ENCODE measurements at regions not wholly inside any gene's neighbourhood (a gene's known extent, or its start where the extent isn't known, plus 50 kb on each side); places are given as distances from the start of the nearest gene placed in this dataset.

GRCh38 chr1:30512914-30513265 lies 210.5 kb downstream of the MATN1 start:
- Mint-ChIP-seq H3K4me1 (no peaks in the 10 kb centered on the region), H3K27ac (no peak overlapping the region), H3K9me3 (no peaks in the 10 kb centered on the region), H3K36me3 (no peaks in the 10 kb centered on the region), H3K4me3 (no peak overlapping the region), H3K27me3 (peaks cover 9% of the 10 kb centered on the region)

DNA sequence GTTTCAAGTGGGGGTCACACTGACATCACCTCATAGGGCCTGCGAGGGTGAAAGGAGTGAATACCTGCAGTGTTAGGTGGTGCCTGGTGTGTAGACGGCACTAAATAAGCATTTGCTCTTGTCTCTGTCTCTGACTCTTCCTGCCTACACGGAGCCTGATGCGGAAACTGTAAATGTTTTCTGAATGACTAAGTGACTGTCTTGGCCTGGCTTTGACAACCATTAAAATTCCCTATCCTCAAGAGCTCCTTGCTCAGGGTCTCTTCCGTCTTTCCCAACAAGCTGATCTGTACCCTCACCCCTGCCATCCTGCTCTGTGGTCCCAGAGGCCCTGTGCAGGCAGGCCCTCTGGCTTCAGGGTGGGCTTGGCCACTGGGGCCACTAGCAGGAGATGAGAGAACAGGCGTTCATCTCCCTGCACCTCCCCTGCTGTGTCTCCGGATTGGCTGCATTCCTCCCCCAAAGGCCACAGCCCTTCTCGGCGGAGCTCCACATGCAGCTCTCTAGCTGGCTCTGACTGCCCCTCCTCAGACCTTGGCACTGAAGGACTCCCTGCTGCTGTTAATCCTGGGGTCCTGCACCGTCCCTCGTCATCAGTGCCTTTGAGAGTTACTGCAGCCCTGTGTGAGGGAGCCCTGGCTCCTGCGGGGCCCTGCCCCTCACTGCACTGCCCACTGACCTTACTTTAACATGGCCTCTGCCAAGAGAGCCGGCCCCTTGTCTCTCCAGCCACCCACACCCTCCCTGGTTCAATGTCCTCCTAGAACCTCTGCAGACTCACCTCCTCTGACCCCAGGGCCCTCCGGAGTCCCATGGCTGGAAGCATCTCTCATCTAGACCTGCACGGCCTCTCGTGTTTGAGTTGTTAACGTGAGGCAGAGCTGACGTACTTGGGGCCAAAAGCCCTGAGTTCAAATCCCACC lies 211.1 kb downstream of the MATN1 start:
- H3K27me3 Mint-ChIP-seq: peaks cover 7% of the 10 kb centered on the region
- no peaks in the 10 kb centered on the region for H3K36me3 Mint-ChIP-seq
- no peak overlapping the region for H3K4me3 Mint-ChIP-seq
- H3K9me3 Mint-ChIP-seq: no peaks in the 10 kb centered on the region
- no peak overlapping the region for H3K27ac Mint-ChIP-seq
- no peaks in the 10 kb centered on the region for H3K4me1 Mint-ChIP-seq

DNA sequence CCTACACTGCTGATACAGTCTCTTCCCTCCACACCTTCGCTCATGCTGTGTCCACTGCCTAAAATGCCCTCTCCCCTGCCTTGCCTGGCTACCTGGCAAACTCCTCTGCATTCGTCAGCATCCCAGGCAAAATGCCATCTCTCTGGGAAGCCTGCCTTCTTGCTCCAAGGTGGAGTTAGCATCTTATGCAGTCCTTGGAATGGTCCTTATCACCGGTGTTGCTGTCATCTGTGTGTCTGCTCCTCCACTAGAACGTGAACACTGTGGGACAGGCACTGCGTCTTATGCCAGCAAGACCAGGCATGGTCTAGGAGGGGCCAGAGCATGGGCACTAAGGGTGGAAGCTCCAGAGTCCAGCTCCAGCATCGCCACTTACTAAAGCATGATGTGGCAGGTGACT lies 211.8 kb downstream of the MATN1 start:
- Mint-ChIP-seq H3K4me1 (no peaks in the 10 kb centered on the region), H3K27ac (no peak overlapping the region), H3K27me3 (peaks cover 7% of the 10 kb centered on the region), H3K4me3 (no peak overlapping the region), H3K36me3 (no peaks in the 10 kb centered on the region), H3K9me3 (no peaks in the 10 kb centered on the region)

DNA sequence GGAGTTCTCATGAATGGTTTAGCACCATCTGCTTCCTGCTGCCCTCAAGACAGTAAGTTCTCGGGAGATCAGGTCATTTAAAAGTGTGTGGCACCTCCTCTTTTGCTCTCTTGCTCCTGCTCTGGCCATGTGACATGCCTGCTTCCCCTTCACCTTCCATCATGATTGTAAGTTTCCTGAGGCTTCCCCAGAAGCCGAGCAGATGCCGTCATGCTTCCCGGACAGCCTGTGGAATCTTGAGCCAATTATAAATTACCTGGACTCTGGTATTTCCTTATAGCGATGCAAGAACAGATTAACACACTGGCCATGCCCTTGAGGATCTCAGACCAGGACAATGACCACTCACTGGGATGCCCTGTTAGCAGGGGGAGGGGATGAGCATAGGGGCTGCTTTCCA lies 212.3 kb downstream of the MATN1 start:
- H3K27ac Mint-ChIP-seq: no peak overlapping the region

DNA sequence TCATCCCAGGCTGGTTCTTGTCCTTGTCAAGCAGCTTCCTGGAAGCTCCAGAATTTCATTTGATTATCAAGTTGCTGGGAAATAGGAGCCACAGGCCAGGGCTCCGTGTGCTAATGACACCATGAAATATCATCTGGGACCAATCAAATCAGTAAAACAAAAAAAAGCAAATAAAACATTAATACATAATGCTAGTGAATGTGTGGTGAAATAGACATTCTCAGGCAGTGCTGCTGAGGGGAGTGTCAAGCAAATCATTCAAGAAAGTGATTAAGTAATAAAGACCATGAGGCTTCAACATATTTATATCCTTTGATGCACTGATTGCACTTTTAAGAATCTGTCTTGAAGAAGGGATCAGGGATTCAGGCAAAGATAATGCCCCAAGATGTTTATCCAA lies 213.7 kb downstream of the MATN1 start:
- H3K27ac Mint-ChIP-seq: no peak overlapping the region
- peaks cover 9% of the 10 kb centered on the region for H3K27me3 Mint-ChIP-seq
- no peaks in the 10 kb centered on the region for H3K4me1 Mint-ChIP-seq
- H3K9me3 Mint-ChIP-seq: no peaks in the 10 kb centered on the region
- H3K4me3 Mint-ChIP-seq: no peak overlapping the region
- no peaks in the 10 kb centered on the region for H3K36me3 Mint-ChIP-seq

More for the DNA sequence above, 212.3 kb downstream of the MATN1 start:
- no peaks in the 10 kb centered on the region for H3K4me1 Mint-ChIP-seq
- H3K27me3 Mint-ChIP-seq: peaks cover 9% of the 10 kb centered on the region
- H3K9me3 Mint-ChIP-seq: no peaks in the 10 kb centered on the region
- no peak overlapping the region for H3K4me3 Mint-ChIP-seq
- H3K36me3 Mint-ChIP-seq: no peaks in the 10 kb centered on the region

- no peaks in the 10 kb centered on the region for H3K36me3 Mint-ChIP-seq
- no peaks in the 10 kb centered on the region for H3K9me3 Mint-ChIP-seq
- no peak overlapping the region for H3K27ac Mint-ChIP-seq
These were observed 214.8 kb downstream of the MATN1 start for GRCh38 chr1:30508611-30509010.

GRCh38 chr1:30508175-30508448 lies 215.3 kb downstream of the MATN1 start:
- H3K27me3 Mint-ChIP-seq: peaks cover 9% of the 10 kb centered on the region
- H3K27ac Mint-ChIP-seq: no peak overlapping the region
- H3K9me3 Mint-ChIP-seq: no peaks in the 10 kb centered on the region
- peaks cover under 1% of the 10 kb centered on the region for H3K36me3 Mint-ChIP-seq
- H3K4me1 Mint-ChIP-seq: no peaks in the 10 kb centered on the region
- no peak overlapping the region for H3K4me3 Mint-ChIP-seq

More at GRCh38 chr1:30508611-30509010, 214.8 kb downstream of the MATN1 start:
- H3K4me3 Mint-ChIP-seq: no peak overlapping the region
- H3K27me3 Mint-ChIP-seq: peaks cover 9% of the 10 kb centered on the region
- H3K4me1 Mint-ChIP-seq: no peaks in the 10 kb centered on the region

GRCh38 chr1:30507401-30508174 lies 215.8 kb downstream of the MATN1 start:
- no peaks in the 10 kb centered on the region for H3K4me1 Mint-ChIP-seq
- no peak overlapping the region for H3K4me3 Mint-ChIP-seq
- H3K27me3 Mint-ChIP-seq: peaks cover 10% of the 10 kb centered on the region
- H3K36me3 Mint-ChIP-seq: peaks cover 2% of the 10 kb centered on the region
- H3K27ac Mint-ChIP-seq: no peak overlapping the region
- no peaks in the 10 kb centered on the region for H3K9me3 Mint-ChIP-seq

GRCh38 chr1:30507016-30507312 lies 216.4 kb downstream of the MATN1 start:
- H3K9me3 Mint-ChIP-seq: no peaks in the 10 kb centered on the region
- H3K4me3 Mint-ChIP-seq: no peak overlapping the region
- H3K4me1 Mint-ChIP-seq: no peaks in the 10 kb centered on the region
- H3K27ac Mint-ChIP-seq: no peak overlapping the region
- peaks cover 2% of the 10 kb centered on the region for H3K36me3 Mint-ChIP-seq
- H3K27me3 Mint-ChIP-seq: peaks cover 10% of the 10 kb centered on the region

DNA sequence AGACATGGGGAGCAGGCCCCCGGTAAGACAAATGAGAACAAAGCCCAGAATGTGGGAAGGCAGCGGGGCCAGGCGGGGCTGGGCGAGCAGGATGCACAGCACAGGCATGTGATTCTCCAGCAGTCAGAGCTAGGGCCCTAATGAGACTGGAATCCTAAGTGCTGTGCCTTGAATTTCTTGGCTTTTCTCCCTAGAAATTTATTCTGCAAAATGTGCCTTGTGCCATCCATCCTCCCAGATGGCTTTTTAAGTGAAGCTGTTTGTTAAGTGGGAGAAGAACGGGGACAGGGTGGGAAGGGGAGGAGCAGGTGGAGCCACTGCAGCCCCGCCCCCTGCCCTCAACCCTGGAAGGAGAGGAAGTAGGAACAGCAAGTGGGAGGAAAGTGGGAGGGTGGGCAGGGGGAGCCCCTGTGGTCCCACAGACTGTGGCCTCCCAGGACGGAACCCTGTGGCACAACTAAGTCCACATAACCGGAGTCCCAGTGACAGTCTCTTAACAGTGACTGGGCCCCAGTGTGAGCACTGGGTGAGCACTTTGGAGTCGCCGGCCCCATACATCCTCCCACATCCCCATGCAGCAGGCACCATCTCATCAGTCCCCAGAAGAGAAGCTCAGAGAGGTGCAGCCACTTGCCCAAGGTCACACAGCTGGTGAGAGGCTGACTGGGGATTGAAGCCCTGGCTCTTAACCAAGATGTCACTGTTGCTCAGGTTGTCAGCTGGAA lies 216.9 kb downstream of the MATN1 start:
- Mint-ChIP-seq H3K4me1 (no peaks in the 10 kb centered on the region), H3K36me3 (peaks cover 2% of the 10 kb centered on the region), H3K27me3 (peaks cover 10% of the 10 kb centered on the region)

DNA sequence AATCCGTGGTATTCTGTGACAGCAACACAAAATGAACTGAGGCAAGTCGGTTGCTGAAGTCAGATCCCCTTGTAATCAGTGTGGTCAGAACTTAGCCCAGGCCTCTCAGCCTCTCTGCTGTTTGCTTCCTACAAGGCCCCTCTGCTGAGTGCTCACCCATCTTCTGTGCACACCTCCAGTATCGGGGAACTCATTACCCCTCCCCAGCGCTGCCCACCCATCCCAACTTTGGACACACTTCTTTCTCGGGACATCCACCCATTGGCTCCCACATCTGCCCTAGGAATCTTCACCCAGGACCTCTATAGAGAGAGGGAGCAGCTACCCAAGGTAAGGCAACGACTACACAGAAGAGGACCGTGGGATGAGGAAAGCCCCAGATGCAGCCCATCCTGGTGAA lies 217.5 kb downstream of the MATN1 start:
- Mint-ChIP-seq H3K4me1 (no peaks in the 10 kb centered on the region), H3K4me3 (no peak overlapping the region), H3K27ac (no peak overlapping the region), H3K36me3 (peaks cover 2% of the 10 kb centered on the region), H3K9me3 (no peaks in the 10 kb centered on the region), H3K27me3 (peaks cover 10% of the 10 kb centered on the region)

More for the DNA sequence above, 216.9 kb downstream of the MATN1 start:
- H3K4me3 Mint-ChIP-seq: no peak overlapping the region
- H3K27ac Mint-ChIP-seq: no peak overlapping the region
- H3K9me3 Mint-ChIP-seq: no peaks in the 10 kb centered on the region

DNA sequence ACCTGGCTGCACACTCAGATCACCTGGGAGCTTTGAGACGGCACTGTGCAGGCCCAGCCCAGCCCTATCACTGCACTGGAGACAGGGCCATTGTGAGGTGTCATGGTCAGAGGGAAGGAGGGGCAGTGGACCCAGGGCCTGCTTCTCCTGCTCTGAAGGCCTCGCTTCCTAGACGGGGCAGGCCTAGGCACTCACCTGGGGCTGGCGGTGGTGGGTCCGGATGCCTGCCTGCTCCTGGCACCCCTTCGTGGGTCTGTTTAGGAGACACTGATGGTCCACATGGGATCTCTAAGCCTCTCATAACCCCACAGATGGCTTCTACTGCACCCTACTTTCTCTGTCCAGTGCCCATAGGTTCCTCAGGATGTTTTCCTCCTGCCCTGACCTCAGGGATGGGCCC lies 230.9 kb downstream of the MATN1 start:
- no peaks in the 10 kb centered on the region for H3K36me3 Mint-ChIP-seq
- H3K27me3 Mint-ChIP-seq: no peaks in the 10 kb centered on the region
- no peaks in the 10 kb centered on the region for H3K9me3 Mint-ChIP-seq
- H3K27ac Mint-ChIP-seq: no peak overlapping the region
- H3K4me3 Mint-ChIP-seq: no peak overlapping the region
- no peaks in the 10 kb centered on the region for H3K4me1 Mint-ChIP-seq

DNA sequence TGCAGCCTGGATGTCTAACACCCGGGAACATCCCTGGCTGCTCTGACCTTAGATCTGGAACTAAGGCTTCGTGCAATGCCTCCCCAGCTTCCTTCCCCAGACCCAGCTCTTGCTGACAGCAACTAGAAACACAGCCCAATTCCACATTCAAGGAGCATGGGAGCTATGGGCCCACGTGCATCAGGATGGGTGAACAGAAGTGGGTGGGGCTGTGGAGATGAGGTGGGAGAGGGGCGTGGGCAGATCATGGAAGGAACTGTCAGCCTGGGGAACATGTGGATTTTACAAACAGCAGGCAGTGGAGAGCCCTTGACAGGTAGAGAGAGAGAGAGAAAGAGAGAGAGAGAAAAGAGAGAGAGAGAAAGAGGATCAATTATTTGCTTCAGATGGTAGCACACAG lies 231.6 kb downstream of the MATN1 start:
- Mint-ChIP-seq H3K27me3 (no peaks in the 10 kb centered on the region), H3K4me1 (no peaks in the 10 kb centered on the region), H3K36me3 (no peaks in the 10 kb centered on the region), H3K27ac (no peak overlapping the region), H3K9me3 (no peaks in the 10 kb centered on the region), H3K4me3 (no peak overlapping the region)

DNA sequence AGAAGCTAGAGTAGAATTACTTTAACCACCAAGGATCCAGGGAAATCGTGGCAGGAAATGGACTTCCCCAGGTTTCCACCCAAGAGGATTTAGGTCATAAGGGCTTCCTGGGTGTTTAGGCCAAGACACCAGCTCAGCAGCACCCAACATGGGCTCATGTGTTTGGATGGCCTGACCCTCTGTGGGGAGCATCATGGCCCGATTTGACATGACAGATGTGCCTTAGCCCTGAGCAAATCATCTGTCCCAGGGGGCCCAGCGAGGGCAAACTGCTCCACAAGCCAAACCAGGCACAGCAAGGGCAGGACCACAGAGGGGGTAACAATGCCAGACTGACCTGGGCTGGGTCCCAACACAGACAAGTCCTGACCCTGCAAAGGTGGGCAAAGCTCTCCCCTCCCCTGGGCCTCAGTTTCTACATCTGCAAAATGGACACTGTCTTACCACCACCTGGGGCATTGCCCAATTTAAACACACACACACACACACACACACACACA lies 232.8 kb downstream of the MATN1 start:
- H3K27me3 Mint-ChIP-seq: no peaks in the 10 kb centered on the region
- no peaks in the 10 kb centered on the region for H3K4me1 Mint-ChIP-seq
- no peaks in the 10 kb centered on the region for H3K9me3 Mint-ChIP-seq
- H3K27ac Mint-ChIP-seq: no peak overlapping the region
- H3K36me3 Mint-ChIP-seq: no peaks in the 10 kb centered on the region
- no peak overlapping the region for H3K4me3 Mint-ChIP-seq

DNA sequence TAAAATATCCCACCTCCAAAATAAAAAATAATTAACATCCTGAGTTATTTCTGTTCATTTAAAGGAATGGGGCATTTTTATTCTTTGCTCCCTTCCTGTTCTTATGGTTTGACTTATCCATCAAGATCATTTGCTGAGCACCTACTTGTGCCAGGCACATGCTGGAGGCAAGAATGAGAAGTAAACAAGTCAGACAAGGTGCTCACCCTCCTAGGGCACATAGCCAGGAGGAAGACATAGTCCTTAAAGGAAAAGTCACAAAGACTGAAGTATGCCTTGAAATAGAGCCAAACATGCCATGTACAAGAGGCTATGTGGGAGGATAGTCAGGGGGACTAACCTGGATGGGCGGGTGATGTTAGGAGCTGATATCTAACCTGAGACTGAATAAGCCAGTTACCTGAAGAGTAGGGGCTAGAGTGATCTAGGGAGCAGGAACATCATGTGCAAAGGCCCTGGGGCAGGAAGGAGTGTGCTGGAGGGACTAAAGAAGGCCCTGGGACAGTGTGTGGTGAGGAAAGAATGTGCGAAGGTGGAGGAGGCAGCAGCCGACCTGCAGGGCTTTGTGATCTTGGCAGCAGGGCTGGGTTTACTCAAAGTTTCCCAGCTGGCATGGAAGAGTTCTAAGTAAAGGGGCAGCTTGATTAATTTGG lies 233.5 kb downstream of the MATN1 start:
- H3K27me3 Mint-ChIP-seq: no peaks in the 10 kb centered on the region
- no peaks in the 10 kb centered on the region for H3K9me3 Mint-ChIP-seq
- H3K27ac Mint-ChIP-seq: no peak overlapping the region
- H3K4me3 Mint-ChIP-seq: no peak overlapping the region
- no peaks in the 10 kb centered on the region for H3K36me3 Mint-ChIP-seq
- H3K4me1 Mint-ChIP-seq: no peaks in the 10 kb centered on the region
